ENCODE measurements at regions not wholly inside any gene's neighbourhood (a gene's known extent, or its start where the extent isn't known, plus 50 kb on each side); places are given as distances from the start of the nearest gene placed in this dataset.

DNA sequence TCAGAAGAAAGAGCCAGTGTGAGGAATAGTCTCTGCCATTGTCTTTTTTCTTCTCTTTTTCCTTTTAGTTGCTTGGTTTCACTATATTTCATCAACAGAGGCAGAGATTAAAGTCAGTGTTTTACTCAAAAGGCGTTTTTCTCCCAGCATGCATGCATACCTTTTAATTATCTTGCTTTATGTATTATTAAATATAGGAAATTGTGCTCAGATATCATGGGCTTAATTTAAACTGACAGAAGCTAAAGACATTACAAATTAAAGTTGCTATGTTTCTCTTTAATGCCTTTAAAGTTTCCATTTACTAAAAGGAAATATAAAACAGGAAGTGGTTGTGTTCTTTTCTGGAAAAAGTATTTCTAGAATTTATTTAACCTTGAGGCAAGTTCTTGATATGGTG lies 223.3 kb upstream of the ATP5MC3 start:
- TF ChIP-seq, protein P1, sequence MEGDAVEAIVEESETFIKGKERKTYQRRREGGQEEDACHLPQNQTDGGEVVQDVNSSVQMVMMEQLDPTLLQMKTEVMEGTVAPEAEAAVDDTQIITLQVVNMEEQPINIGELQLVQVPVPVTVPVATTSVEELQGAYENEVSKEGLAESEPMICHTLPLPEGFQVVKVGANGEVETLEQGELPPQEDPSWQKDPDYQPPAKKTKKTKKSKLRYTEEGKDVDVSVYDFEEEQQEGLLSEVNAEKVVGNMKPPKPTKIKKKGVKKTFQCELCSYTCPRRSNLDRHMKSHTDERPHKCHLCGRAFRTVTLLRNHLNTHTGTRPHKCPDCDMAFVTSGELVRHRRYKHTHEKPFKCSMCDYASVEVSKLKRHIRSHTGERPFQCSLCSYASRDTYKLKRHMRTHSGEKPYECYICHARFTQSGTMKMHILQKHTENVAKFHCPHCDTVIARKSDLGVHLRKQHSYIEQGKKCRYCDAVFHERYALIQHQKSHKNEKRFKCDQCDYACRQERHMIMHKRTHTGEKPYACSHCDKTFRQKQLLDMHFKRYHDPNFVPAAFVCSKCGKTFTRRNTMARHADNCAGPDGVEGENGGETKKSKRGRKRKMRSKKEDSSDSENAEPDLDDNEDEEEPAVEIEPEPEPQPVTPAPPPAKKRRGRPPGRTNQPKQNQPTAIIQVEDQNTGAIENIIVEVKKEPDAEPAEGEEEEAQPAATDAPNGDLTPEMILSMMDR (IDR thresholded peaks at IDR 0.05), result no peak
- TF ChIP-seq POLR2A (IDR thresholded peaks at IDR 0.05), result no peak
